PFSK-1 (cell line): ENCODE measurements at regions not wholly inside any gene's neighbourhood (a gene's known extent, or its start where the extent isn't known, plus 50 kb on each side); places are given as distances from the start of the nearest gene placed in this dataset.

ENCODE experiments used
- POLR2AphosphoS5 ChIP-seq: IDR thresholded peaks from 2 replicates; pipeline ENCODE4 v1.6.1; 2012; ENCODE audit warnings: low read depth, mild to moderate bottlenecking, control low read depth, low read length, moderate library complexity
- SIN3A ChIP-seq: IDR thresholded peaks from 2 replicates; pipeline ENCODE4 v1.6.1; 2012; ENCODE audit warnings: mild to moderate bottlenecking, low read length, moderate library complexity, borderline replicate concordance; ENCODE audit not compliant: insufficient read depth
- TAF1 ChIP-seq: IDR thresholded peaks from 2 replicates; pipeline ENCODE4 v1.6.1; 2012; ENCODE audit warnings: low read length, control low read depth, borderline replicate concordance; ENCODE audit not compliant: insufficient read depth
- TF ChIP-seq, protein P1 (sequence below), 2 experiments: IDR thresholded peaks; 2 replicates each; pipeline versions ENCODE4 v1.6.1 to v1.8.0; 2011 to 2012; ENCODE audit warnings: low read depth in 2 of 2, low read length in 2 of 2, control low read depth in 1 of 2, inconsistent platforms in 1 of 2, mild to moderate bottlenecking in 1 of 2, moderate library complexity in 1 of 2; ENCODE audit not compliant: insufficient read depth in 1 of 2

DNA sequence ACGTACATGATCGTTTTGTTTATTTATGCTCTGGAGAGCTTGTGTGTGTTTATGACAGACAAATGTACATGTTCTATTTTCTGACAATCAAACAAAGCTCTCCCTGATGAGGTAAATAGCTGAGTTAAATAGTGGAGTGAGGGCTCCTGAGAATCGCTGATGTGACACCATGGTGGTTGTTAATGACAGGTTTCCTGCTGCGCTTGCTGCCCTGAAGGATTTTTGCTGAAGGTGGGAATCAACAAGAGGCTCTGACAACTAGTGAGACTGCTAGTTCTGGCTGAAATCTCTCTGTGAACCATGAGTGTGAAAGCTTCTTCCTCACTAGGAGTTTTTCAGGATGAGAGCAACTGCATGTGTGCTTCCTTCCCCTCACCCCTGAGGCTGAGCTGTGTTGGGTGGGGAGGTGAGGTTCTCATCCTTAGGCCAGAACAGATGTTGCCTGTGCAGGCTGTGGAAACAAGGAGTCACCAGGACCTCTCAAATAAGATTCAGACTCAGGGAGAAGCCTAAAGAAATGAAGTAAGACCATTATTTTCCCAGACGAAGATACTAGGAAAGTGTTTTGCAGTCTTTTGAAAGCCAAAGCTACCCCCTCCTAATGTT is 173.4 kb upstream of the JADE1 start:
- TF ChIP-seq POLR2AphosphoS5 (no peak), TAF1 (no peak), SIN3A (no peak)
- TF ChIP-seq, protein P1, sequence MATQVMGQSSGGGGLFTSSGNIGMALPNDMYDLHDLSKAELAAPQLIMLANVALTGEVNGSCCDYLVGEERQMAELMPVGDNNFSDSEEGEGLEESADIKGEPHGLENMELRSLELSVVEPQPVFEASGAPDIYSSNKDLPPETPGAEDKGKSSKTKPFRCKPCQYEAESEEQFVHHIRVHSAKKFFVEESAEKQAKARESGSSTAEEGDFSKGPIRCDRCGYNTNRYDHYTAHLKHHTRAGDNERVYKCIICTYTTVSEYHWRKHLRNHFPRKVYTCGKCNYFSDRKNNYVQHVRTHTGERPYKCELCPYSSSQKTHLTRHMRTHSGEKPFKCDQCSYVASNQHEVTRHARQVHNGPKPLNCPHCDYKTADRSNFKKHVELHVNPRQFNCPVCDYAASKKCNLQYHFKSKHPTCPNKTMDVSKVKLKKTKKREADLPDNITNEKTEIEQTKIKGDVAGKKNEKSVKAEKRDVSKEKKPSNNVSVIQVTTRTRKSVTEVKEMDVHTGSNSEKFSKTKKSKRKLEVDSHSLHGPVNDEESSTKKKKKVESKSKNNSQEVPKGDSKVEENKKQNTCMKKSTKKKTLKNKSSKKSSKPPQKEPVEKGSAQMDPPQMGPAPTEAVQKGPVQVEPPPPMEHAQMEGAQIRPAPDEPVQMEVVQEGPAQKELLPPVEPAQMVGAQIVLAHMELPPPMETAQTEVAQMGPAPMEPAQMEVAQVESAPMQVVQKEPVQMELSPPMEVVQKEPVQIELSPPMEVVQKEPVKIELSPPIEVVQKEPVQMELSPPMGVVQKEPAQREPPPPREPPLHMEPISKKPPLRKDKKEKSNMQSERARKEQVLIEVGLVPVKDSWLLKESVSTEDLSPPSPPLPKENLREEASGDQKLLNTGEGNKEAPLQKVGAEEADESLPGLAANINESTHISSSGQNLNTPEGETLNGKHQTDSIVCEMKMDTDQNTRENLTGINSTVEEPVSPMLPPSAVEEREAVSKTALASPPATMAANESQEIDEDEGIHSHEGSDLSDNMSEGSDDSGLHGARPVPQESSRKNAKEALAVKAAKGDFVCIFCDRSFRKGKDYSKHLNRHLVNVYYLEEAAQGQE (IDR thresholded peaks at IDR 0.05; ENCODE audit: insufficient read depth in 1 of 2, low read depth in 2 of 2, low read length in 2 of 2): no peak
